ENCODE measurements at regions not wholly inside any gene's neighbourhood (a gene's known extent, or its start where the extent isn't known, plus 50 kb on each side); places are given as distances from the start of the nearest gene placed in this dataset.
"Not testable (repeated sequence)": the region's sequence is repeated elsewhere in the genome, so short reads cannot be mapped to it uniquely, and the experiment has no call there.

DNA sequence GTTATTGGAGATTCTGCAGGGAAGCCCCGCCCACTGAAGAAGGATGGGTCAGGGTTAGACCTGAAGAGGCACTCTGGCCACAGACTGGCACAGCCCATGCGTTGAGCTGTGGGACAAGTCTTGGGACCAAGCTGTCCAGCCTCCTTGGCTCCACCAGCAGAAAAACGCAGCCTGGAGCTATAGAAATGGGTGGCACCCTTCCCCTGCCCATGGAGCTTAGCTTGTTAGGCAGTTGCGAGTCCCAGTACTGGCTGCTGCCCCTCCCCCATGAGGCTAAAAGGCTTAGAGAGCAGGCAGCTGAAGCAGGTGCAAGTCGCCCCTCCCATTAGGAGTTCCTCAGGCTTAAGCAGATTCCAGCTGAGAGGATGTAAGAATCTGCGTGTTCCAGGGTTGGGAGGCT lies 1124.0 kb upstream of the TMEM132C start:
- ATAC-seq (ENCODE audit: poor library complexity), result no peak
- intact Hi-C loops (cut with DNase I), result no loop called here
- no peak for DNase-seq

DNA sequence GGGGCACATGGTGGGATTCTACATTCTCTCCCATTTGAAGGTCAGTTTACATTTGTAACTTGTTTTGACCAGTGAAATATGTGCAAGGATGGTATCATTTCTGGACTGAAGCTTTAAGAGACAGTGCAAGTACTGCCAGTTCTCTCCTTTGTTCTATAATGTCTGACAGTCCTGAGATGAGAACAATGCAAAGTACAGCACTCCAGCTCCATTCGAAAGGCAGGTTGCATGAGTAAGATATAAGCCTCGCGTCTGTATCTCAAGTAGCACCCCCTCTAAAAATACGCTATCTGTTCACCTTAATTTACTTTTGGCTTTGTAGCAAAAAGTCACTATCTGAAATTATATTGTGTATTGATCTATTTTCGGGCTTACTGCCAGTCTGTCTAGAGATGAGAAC lies 1122.2 kb upstream of the TMEM132C start:
- no peak for ATAC-seq (ENCODE audit: poor library complexity)
- intact Hi-C loops (cut with DNase I), result no loop called here
- no peak for DNase-seq

- intact Hi-C loops (cut with DNase I), result no loop called here
- DNase-seq (no peak), ATAC-seq (ENCODE audit: poor library complexity) (no peak)
Observed at GRCh38 chr12:127145241-127145928, 1121.6 kb upstream of the TMEM132C start.

GRCh38 chr12:127145929-127146789 lies 1120.8 kb upstream of the TMEM132C start:
- intact Hi-C loops (cut with DNase I), result no loop called here
- peak; percentile 98 for ATAC-seq (ENCODE audit: poor library complexity)
- DNase-seq, result peak; percentile 89

DNA sequence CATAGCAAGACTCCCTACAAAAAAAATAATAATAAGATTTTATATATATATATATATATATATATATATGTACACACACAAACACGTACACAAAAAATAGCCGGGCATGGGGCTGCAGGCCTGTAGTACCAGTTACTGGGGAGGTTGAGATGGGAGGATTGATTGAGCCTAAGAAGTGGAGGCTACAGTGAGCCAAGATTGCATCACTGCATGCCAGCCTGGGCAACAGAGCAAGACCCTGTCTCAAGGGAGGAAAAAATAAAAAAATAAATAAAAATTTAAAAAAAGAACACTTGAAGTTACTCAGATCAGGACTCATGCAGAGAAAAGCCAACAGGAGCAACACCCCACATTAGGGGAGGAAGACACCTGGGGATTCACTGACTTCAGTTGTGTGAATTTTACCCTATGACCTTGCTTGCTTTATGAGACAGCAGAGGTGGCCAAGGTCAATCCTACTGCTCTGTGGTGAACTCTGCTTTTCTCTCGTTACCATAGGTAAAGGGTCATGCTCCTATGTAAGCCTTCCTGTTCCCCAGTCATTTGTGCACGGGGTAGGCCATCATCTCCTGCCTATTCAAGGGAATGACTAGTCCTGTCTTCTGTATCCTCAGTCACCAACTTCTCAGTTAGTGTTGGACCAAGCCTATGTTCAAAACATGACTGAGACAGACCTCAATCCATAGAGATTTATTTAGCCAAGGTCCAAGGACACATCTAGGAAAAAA lies 1119.8 kb upstream of the TMEM132C start:
- intact Hi-C loops (cut with DNase I), result no loop called here
- ATAC-seq (ENCODE audit: poor library complexity) (no peak), DNase-seq (no peak)

- ATAC-seq (ENCODE audit: poor library complexity), result no peak
- intact Hi-C loops (cut with DNase I), result no loop called here
Observed at GRCh38 chr12:127147724-127148123, 1119.2 kb upstream of the TMEM132C start.

GRCh38 chr12:127148318-127148717 lies 1118.7 kb upstream of the TMEM132C start:
- intact Hi-C loops (cut with DNase I), result no loop called here
- no peak for DNase-seq
- no peak for ATAC-seq (ENCODE audit: poor library complexity)

More at GRCh38 chr12:127147724-127148123, 1119.2 kb upstream of the TMEM132C start:
- no peak for DNase-seq

DNA sequence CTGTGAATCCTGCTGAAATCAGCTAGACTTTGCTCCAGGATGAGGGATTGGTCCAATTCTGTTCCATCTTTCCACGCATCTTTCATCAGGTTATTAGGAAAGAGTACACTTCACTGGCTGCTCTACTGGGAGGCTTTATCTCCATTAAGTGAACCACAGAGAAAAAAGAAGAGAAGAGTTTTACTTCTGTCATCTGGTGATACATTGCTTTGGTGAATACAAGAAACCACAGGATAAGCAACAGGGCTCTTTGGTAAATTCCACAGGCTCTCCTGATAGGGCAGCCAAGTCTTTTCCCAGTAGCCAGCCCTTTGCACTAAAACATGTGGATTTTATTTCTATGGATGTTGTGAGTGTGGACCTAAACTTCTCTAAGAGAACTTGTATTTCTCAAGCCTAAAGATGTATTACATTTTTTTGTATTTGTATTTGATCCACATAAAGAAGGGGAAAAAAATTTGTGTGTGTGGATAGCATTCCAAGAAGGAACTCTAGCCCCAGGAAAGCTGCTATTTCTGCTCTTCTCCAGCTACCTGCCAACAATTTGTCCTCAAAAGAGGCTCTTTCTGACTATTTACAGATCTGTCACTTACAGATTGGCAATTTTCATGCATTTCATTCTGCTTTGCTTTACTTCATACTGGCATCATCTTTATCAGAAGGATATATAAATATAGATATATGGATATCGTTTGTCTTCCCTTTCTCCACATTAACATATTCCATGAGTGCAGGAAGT lies 1117.6 kb upstream of the TMEM132C start:
- intact Hi-C loops (cut with DNase I), result no loop called here
- no peak for DNase-seq

GRCh38 chr12:127150028-127150427 lies 1116.9 kb upstream of the TMEM132C start:
- no peak for ATAC-seq (ENCODE audit: poor library complexity)
- intact Hi-C loops (cut with DNase I), result no loop called here
- no peak for DNase-seq

More for the DNA sequence above, 1117.6 kb upstream of the TMEM132C start:
- no peak for ATAC-seq (ENCODE audit: poor library complexity)

- DNase-seq, result no peak
- ATAC-seq (ENCODE audit: poor library complexity), result no peak
- intact Hi-C loops (cut with DNase I), result no loop called here
Observed at GRCh38 chr12:127150479-127150878, 1116.5 kb upstream of the TMEM132C start.

DNA sequence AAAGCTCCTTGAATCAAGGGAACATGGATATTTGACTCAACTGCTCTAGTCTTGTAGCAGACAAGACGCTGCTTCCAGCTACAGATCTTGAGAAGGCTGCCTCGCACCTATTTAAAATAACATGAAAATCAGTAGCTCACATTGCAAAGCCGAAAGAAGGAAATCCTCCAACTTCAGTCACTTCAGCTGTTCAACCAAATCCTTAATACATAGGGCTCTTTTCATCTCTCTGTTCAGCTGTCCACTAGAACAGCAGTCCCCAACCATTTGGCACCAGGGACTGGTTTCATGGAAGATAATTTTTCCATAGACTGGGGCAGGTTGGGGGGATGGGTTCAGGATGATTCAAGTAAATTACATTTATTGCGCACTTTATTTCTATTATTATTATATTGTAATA lies 1116.0 kb upstream of the TMEM132C start:
- ATAC-seq (ENCODE audit: poor library complexity) (no peak), DNase-seq (no peak)
- intact Hi-C loops (cut with DNase I), result no loop called here

- DNase-seq (no peak), ATAC-seq (ENCODE audit: poor library complexity) (no peak)
- intact Hi-C loops (cut with DNase I), result no loop called here
Observed at GRCh38 chr12:127153996-127154395, 1113.0 kb upstream of the TMEM132C start.

DNA sequence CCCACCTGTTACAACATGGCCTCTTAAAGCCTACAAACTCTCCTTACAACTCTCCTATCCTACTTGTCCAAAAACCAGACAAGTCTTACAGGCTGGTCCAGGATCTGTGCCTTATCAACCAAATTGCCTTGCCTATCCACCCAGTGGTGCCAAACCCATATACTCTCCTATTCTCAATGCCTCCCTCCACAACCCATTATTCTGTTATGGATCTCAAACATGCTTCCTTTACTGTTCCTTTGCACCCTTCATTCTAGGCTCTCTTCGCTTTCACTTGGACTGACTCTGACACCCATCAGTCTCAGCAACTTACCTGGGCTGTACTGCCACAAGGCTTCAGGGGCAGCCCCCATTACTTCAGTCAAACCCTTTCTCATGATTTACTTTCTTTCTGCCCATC lies 1112.1 kb upstream of the TMEM132C start:
- ATAC-seq (ENCODE audit: poor library complexity); DNase-seq; intact Hi-C loops (cut with DNase I): not testable (repeated sequence)

DNA sequence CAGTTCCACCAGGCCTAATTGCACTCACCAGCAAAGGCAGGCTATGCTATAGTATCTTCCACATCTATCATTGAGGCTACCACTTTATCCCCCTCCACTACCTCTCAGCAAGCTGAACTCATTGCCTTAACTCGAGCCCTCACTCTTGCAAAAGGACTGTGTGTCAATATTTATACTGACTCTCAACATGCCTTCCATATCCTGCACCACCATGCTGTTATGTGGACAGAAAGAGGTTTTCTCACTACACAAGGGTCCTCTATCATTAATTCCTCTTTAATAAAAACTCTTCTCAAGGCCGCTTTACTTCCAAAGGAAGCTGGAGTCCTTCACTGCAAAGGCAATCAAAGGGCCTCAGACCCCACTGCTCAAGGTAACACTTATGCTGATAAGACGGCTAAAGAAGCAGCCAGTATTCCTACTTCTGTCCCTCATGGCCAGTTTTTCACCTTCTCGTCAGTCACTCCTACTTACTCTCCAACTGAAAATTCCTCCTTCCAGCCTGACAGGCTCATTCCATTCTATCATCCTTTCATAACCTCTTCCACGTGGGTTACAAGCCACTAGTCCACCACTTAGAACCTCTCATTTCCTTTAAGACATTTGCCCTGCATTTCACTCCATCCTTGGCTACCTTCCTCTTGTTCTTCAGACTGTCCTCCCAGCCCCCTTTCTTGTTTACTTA lies 1110.9 kb upstream of the TMEM132C start:
- intact Hi-C loops (cut with DNase I); ATAC-seq (ENCODE audit: poor library complexity); DNase-seq: not testable (repeated sequence)

DNA sequence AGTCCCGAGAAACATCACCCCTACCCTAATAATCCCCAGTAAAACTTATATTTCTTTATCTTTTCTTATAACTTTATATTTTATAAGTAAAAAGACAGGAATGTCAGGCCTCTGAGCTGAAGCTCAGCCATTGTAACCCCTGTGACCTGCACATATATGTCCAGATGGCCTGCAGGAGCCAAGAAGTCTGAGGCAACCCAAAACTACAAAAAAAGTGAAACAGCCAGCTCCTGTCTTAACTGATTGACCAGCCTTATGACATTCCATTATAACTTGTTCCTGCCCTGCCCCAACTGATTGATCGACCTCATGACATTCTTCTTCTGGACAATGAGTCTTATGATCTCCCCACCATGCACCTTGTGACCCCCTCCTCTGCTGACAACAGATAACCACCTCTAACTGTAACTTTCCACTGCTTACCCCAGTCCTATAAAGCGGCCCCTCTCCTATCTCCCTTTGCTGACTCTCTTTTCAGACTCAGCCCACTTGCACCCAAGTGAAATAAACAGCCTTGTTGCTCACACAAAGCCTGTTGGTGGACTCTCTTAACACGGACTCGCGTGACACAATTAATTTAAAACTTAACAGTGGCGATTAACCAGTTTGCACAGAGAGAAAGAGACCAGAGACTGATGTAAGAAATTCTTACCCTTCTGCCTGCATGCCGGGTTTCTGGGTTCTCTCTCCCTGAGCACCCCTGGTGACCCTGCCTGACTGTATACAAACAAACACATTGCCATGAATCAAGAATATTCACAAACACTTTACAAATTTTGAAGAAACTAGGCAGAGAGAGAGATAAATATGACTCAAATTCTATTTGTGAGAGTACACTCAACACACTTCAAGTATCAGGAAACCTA lies 1109.2 kb upstream of the TMEM132C start:
- DNase-seq; intact Hi-C loops (cut with DNase I); ATAC-seq (ENCODE audit: poor library complexity): not testable (repeated sequence)

GRCh38 chr12:127158385-127159061 lies 1108.4 kb upstream of the TMEM132C start:
- intact Hi-C loops (cut with DNase I), result no loop called here
- DNase-seq (no peak), ATAC-seq (ENCODE audit: poor library complexity) (no peak)

GRCh38 chr12:127161466-127161865 lies 1105.5 kb upstream of the TMEM132C start:
- intact Hi-C loops (cut with DNase I), result no loop called here
- DNase-seq, result no peak
- no peak for ATAC-seq (ENCODE audit: poor library complexity)

Data from Right ventricle myocardium superior (tissue), 1 donor.